Type B pancreatic cell (in vitro differentiated cells): ENCODE measurements at regions not wholly inside any gene's neighbourhood (a gene's known extent, or its start where the extent isn't known, plus 50 kb on each side); places are given as distances from the start of the nearest gene placed in this dataset.

Source experiments
- DNase-seq: peaks from one replicate; pipeline ENCODE4 v3.0.0; 2021; ENCODE audit warnings: mixed read lengths; ENCODE audit not compliant: unreplicated experiment; ENCODE audit errors: extremely low spot score
- H3K27ac Mint-ChIP-seq: 2 replicates; pipeline ENCODE4 v1.8.0; 2021; ENCODE audit warnings: mild to moderate bottlenecking, mixed read lengths
- H3K27me3 Mint-ChIP-seq: 2 replicates; pipeline ENCODE4 v1.8.0; 2021; ENCODE audit warnings: mixed read lengths
- H3K36me3 Mint-ChIP-seq: 2 replicates; pipeline ENCODE4 v1.8.0; 2021; ENCODE audit warnings: mixed read lengths
- H3K4me1 Mint-ChIP-seq: one replicate; pipeline ENCODE4 v1.8.0; 2021; ENCODE audit warnings: mixed read lengths; ENCODE audit not compliant: unreplicated experiment
- H3K4me3 Mint-ChIP-seq: 2 replicates; pipeline ENCODE4 v1.8.0; 2021; ENCODE audit warnings: mild to moderate bottlenecking, mixed read lengths
- H3K9me3 Mint-ChIP-seq: 2 replicates; pipeline ENCODE4 v1.8.0; 2021; ENCODE audit warnings: mixed read lengths
- TF ChIP-seq, protein P1 (sequence below): fragments of 200-600 bp; sonication (generic); conservative IDR thresholded peaks from 2 replicates; pipeline ENCODE4 v1.5.0; 2021; ENCODE audit warnings: antibody characterized with exemption, mild to moderate bottlenecking

DNA sequence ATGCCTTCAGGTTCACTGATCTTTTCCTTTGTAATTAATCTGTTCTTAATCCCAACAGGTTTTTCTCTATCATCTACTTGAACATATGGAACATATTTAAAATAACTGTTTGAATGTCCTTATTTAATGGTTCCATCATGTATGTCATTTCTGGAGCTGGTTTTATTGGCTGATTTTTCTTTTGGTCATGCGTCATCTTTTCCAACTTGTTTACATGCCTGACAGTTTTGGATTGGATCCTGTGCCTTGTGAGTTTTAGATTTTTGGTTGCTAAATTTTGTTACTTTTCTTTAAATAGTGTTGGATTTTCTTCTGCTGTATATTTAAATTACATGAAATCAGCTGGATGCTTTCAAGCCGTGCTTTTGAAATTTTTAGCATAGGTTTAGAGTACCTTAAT, 237.3 kb upstream of the DAAM1 start:
- DNase-seq, result no peak
- no peaks in the 10 kb centered on the region for H3K27me3 Mint-ChIP-seq
- H3K4me3 Mint-ChIP-seq, result no peak overlapping the region
- H3K27ac Mint-ChIP-seq, result no peak overlapping the region
- no peaks in the 10 kb centered on the region for H3K36me3 Mint-ChIP-seq
- TF ChIP-seq, protein P1, sequence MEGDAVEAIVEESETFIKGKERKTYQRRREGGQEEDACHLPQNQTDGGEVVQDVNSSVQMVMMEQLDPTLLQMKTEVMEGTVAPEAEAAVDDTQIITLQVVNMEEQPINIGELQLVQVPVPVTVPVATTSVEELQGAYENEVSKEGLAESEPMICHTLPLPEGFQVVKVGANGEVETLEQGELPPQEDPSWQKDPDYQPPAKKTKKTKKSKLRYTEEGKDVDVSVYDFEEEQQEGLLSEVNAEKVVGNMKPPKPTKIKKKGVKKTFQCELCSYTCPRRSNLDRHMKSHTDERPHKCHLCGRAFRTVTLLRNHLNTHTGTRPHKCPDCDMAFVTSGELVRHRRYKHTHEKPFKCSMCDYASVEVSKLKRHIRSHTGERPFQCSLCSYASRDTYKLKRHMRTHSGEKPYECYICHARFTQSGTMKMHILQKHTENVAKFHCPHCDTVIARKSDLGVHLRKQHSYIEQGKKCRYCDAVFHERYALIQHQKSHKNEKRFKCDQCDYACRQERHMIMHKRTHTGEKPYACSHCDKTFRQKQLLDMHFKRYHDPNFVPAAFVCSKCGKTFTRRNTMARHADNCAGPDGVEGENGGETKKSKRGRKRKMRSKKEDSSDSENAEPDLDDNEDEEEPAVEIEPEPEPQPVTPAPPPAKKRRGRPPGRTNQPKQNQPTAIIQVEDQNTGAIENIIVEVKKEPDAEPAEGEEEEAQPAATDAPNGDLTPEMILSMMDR, result no peak
- no peaks in the 10 kb centered on the region for H3K9me3 Mint-ChIP-seq
- H3K4me1 Mint-ChIP-seq, result peaks cover 24% of the 10 kb centered on the region

DNA sequence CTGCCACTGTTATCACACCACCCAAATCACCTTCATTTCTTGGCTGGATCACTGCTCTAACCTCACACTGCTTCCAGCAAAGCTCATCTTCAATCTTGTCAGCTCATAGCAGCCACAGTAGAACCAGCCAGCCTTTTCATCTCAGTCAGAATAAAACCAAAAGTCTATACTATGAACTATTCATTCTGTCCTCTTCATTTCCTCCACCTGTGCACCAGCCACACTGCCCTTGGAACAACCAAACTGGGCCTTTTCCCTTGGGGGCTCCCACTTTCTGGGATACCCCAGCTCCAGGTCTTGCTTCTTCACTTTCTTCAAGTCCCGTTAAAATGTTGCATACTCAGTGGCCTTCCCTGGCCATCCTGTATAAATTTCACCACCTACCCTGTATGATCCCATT, 234.4 kb upstream of the DAAM1 start:
- no peak for DNase-seq
- no peaks in the 10 kb centered on the region for H3K27me3 Mint-ChIP-seq
- H3K4me1 Mint-ChIP-seq, result peaks cover 19% of the 10 kb centered on the region
- H3K9me3 Mint-ChIP-seq, result peaks cover 8% of the 10 kb centered on the region
- H3K27ac Mint-ChIP-seq, result no peak overlapping the region
- no peaks in the 10 kb centered on the region for H3K36me3 Mint-ChIP-seq
- TF ChIP-seq, protein P1, result no peak
- no peak overlapping the region for H3K4me3 Mint-ChIP-seq

DNA sequence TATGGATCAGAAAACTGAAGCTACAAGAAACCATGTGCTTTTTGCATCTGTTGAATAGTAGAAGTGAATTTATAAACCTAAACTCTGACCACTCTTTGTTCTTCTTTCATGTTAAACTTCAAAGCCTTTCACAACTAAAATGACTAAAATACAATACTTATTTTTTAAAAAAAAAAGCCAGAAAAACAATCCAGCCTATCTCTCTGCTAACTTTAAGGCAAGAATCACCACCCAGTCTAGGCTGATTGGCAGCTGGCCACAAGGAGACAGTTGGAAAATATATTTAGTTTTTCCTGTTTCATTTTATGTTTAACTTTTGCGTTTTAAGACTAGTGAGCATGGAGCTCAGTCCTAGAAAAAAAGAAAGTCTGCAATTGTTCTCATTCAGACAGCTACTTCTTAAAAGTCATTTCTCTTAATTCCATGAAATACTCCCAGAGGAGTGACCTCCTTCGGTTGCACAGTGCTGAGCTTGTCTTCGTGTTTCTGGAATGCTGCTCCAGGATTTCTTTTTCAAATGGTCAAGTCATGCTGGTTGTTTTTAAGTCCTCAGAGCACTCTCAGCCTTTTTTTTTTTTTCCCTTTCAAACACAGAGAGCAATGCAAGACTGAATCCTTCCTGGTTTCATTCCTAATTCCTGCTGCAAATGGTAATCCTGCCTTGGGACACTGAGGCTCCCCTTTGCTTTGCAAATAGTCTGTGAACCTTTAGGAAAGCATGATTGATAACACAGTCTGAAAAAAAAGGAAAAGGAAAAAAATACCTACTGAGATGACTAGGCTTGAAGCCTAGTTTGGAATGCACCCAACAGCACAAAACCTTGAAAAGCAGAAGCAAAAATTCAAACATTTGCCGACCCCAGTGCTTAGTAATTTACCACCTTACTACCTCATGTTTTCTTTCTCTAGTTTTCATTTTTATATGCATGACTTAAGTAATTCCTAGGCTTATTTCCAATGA, 233.3 kb upstream of the DAAM1 start:
- H3K4me3 Mint-ChIP-seq, result no peak overlapping the region
- H3K4me1 Mint-ChIP-seq, result peaks cover 19% of the 10 kb centered on the region
- DNase-seq, result no peak
- peaks cover 8% of the 10 kb centered on the region for H3K9me3 Mint-ChIP-seq
- TF ChIP-seq, protein P1, result no peak
- H3K27me3 Mint-ChIP-seq, result no peaks in the 10 kb centered on the region
- no peak overlapping the region for H3K27ac Mint-ChIP-seq
- no peaks in the 10 kb centered on the region for H3K36me3 Mint-ChIP-seq

DNA sequence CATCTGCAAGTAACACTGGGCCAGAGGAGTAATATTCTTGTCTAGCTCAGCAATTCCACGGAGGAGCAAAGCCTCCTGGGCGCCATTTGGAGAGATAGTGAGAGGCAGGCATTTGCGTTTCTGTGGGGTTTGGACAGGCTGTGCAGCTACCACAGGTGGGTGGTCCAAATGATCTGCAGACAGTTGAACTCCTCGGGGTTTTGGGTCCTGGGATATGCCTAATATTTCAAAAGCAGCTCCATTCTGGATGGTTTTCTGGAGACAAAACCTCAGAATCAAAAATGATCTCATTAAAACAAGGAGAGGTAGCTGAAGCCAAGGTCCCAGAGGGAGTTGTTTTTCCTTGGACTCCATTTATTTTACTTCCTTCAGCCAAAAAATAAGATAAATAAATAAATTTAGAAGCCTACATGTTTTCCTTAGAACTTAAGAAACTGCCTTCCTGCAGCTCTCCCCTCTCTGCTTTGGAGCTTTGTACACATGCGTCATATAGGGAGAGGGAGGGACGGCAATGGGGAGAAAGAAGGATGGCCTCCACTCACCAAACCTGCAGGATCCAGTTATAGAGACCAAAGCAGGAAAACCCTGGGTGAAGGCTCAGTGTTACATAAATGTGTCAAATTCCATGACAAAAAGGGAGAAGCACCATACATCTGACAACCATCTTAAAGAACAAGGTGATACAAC, 227.3 kb upstream of the DAAM1 start:
- DNase-seq, result no peak
- H3K27ac Mint-ChIP-seq, result no peak overlapping the region
- no peaks in the 10 kb centered on the region for H3K36me3 Mint-ChIP-seq
- H3K4me3 Mint-ChIP-seq, result no peak overlapping the region
- peaks cover 8% of the 10 kb centered on the region for H3K9me3 Mint-ChIP-seq
- H3K4me1 Mint-ChIP-seq, result peaks cover 13% of the 10 kb centered on the region
- no peaks in the 10 kb centered on the region for H3K27me3 Mint-ChIP-seq
- TF ChIP-seq, protein P1, result no peak

DNA sequence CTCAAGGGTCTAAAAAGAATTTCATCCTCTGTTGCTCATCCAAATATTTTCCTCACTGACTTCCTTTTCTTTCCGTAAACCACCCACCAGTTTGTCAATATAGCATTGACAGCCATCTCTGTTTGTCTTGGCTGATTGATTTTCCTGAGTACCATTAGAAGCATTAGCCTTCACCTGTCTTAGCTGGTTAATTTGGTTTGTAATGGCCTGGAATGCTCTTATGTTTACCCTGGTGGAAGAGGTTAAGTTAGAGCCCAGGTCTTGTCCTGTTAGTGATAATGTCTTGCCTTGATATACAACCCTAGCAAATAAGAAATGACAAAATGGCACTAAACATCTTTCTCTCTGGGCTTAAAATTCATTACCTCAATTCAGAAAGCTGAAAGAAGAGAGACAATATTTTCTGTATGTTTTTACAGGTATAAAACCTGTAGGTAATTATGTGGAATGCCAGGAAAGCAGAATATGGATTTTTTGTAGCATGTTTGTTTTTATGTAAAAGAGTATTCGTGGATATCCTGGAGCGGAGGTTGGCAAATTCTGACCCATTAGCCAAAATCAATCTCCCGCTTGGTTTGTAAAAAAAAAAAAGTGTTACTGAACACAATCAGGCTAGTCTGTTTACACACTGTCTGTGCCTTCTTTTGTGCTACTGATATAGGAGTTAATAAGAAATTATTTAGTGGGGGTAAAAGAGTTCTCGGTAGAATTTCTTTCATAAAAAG, 224.4 kb upstream of the DAAM1 start:
- peaks cover 20% of the 10 kb centered on the region for H3K4me1 Mint-ChIP-seq
- H3K36me3 Mint-ChIP-seq, result no peaks in the 10 kb centered on the region
- TF ChIP-seq, protein P1, result no peak
- H3K27ac Mint-ChIP-seq, result no peak overlapping the region
- DNase-seq, result no peak
- no peaks in the 10 kb centered on the region for H3K9me3 Mint-ChIP-seq
- no peaks in the 10 kb centered on the region for H3K27me3 Mint-ChIP-seq
- no peak overlapping the region for H3K4me3 Mint-ChIP-seq
